ENCODE measurements at regions not wholly inside any gene's neighbourhood (a gene's known extent, or its start where the extent isn't known, plus 50 kb on each side); places are given as distances from the start of the nearest gene placed in this dataset.

DNA sequence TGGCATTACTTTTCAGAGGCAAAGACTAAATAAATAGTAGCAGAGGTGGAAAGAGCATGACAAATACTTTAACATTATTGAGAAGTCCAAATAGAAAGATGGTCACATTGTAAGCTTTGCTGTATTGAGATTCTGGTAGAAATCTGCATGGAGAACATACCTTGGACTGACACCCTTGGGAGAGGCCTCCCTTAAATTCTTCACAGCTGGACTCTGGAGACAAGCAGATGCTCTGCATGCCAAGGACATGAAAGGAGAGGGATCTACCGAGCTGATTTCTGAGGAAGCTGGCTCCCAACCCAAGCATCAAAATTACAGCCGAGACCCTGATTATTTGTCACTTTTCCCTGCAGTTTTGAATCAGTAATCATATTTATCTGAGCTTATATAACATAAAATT lies 212.5 kb upstream of the COL8A1 start:
- no peak overlapping the region for H2AFZ ChIP-seq (ENCODE audit: low read depth, low read length)
- TF ChIP-seq, protein P1, sequence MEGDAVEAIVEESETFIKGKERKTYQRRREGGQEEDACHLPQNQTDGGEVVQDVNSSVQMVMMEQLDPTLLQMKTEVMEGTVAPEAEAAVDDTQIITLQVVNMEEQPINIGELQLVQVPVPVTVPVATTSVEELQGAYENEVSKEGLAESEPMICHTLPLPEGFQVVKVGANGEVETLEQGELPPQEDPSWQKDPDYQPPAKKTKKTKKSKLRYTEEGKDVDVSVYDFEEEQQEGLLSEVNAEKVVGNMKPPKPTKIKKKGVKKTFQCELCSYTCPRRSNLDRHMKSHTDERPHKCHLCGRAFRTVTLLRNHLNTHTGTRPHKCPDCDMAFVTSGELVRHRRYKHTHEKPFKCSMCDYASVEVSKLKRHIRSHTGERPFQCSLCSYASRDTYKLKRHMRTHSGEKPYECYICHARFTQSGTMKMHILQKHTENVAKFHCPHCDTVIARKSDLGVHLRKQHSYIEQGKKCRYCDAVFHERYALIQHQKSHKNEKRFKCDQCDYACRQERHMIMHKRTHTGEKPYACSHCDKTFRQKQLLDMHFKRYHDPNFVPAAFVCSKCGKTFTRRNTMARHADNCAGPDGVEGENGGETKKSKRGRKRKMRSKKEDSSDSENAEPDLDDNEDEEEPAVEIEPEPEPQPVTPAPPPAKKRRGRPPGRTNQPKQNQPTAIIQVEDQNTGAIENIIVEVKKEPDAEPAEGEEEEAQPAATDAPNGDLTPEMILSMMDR (IDR thresholded peaks at IDR 0.05; ENCODE audit: insufficient read depth, low read depth, low read length): no peak
- no peak for FAIRE-seq

DNA sequence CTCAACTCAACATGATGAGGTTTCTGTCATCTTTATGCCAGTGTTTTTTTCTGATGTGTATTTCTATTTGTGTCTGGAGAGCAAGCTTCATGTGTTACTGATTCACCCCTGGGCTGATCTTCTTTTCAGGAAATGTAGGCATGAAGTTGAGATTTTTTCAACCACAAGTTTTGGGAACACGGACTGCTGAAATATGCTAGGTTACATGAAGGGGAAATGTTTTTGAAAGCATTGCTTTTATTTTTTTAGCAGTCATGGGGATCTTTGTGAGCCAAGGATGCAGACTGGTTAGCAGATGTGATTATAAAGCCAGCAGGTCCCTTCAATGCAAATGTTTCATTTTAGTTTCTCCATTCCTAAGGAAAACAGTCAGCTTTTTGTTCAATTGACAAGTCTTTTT lies 219.3 kb upstream of the COL8A1 start:
- peak; percentile 50 for DNase-seq (ENCODE audit: low read depth)
- peaks cover 18% of the 10 kb centered on the region for H3K4me1 Mint-ChIP-seq (ENCODE audit: low read depth, unreplicated experiment)
- H3K4me3 Mint-ChIP-seq (ENCODE audit: unreplicated experiment): no peak overlapping the region
- H3K27ac ChIP-seq (ENCODE audit: low read depth, low read length): no peak overlapping the region
- peak overlapping the region; percentile 68 for H3K27ac Mint-ChIP-seq (ENCODE audit: unreplicated experiment)
- no peak overlapping the region for H2AFZ ChIP-seq (ENCODE audit: low read depth, low read length)
- H3K4me1 ChIP-seq (ENCODE audit: insufficient read depth, low read length): peaks cover 5% of the 10 kb centered on the region
- no peaks in the 10 kb centered on the region for H3K27me3 Mint-ChIP-seq (ENCODE audit: low read depth, unreplicated experiment)
- no peaks in the 10 kb centered on the region for H3K27me3 ChIP-seq (ENCODE audit: insufficient read depth, low read length)
- no peaks in the 10 kb centered on the region for H4K20me1 ChIP-seq (ENCODE audit: insufficient read depth, low read length)
- H3K79me2 ChIP-seq (ENCODE audit: insufficient read depth, low read length): no peaks in the 10 kb centered on the region
- peak; percentile 81 for FAIRE-seq
- no peak overlapping the region for H3K9ac ChIP-seq (ENCODE audit: low read length)
- H3K9me3 Mint-ChIP-seq (ENCODE audit: unreplicated experiment): peaks cover 3% of the 10 kb centered on the region
- no peaks in the 10 kb centered on the region for H3K36me3 ChIP-seq (ENCODE audit: insufficient read depth, low read length)
- TF ChIP-seq, protein P1 (IDR thresholded peaks at IDR 0.05; ENCODE audit: insufficient read depth, low read depth, low read length): no peak
- no peak for TF ChIP-seq EZH2 (IDR thresholded peaks at IDR 0.05; ENCODE audit: insufficient read depth, low read length)
- no peaks in the 10 kb centered on the region for H3K36me3 Mint-ChIP-seq (ENCODE audit: low read depth, unreplicated experiment)
- no peak overlapping the region for H3K4me3 ChIP-seq (ENCODE audit: insufficient read depth, low read depth, low read length)
- H3K9me3 ChIP-seq (ENCODE audit: insufficient read depth, low read depth, low read length): no peaks in the 10 kb centered on the region
- no peak overlapping the region for H3K4me2 ChIP-seq (ENCODE audit: low read length)

More for the DNA sequence above, 212.5 kb upstream of the COL8A1 start:
- Mint-ChIP-seq H3K9me3 (ENCODE audit: unreplicated experiment) (no peaks in the 10 kb centered on the region), H3K27me3 (ENCODE audit: low read depth, unreplicated experiment) (no peaks in the 10 kb centered on the region), H3K4me3 (ENCODE audit: unreplicated experiment) (no peak overlapping the region), H3K27ac (ENCODE audit: unreplicated experiment) (no peak overlapping the region), H3K36me3 (ENCODE audit: low read depth, unreplicated experiment) (no peaks in the 10 kb centered on the region), H3K4me1 (ENCODE audit: low read depth, unreplicated experiment) (peaks cover 13% of the 10 kb centered on the region)
- H3K9me3 ChIP-seq (ENCODE audit: insufficient read depth, low read depth, low read length): no peaks in the 10 kb centered on the region
- no peaks in the 10 kb centered on the region for H3K27me3 ChIP-seq (ENCODE audit: insufficient read depth, low read length)
- DNase-seq (ENCODE audit: low read depth): no peak
- no peaks in the 10 kb centered on the region for H3K4me1 ChIP-seq (ENCODE audit: insufficient read depth, low read length)
- no peak overlapping the region for H3K9ac ChIP-seq (ENCODE audit: low read length)
- H4K20me1 ChIP-seq (ENCODE audit: insufficient read depth, low read length): no peaks in the 10 kb centered on the region
- no peaks in the 10 kb centered on the region for H3K79me2 ChIP-seq (ENCODE audit: insufficient read depth, low read length)
- no peaks in the 10 kb centered on the region for H3K36me3 ChIP-seq (ENCODE audit: insufficient read depth, low read length)
- H3K4me3 ChIP-seq (ENCODE audit: insufficient read depth, low read depth, low read length): no peak overlapping the region
- no peak overlapping the region for H3K4me2 ChIP-seq (ENCODE audit: low read length)
- H3K27ac ChIP-seq (ENCODE audit: low read depth, low read length): no peak overlapping the region

DNA sequence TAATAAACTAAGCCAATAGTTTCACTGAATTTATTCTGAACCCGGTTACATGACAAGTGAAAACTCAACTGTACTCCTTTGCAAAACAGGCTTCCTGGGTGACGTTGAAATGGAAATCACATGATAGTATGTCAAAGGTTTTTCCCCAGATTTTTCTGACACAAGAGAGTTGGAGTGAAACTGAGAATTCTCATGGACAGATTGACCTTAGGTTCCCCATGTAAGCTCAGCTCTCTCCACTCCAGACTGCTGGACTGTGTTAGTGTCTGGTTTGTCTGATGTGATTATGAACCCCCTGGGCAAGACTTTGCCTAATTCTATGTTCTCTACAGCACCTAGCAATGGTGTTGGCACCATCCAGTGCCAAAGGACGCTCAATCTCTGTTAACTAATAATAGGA lies 219.7 kb upstream of the COL8A1 start:
- H3K79me2 ChIP-seq (ENCODE audit: insufficient read depth, low read length): no peaks in the 10 kb centered on the region
- no peak overlapping the region for H2AFZ ChIP-seq (ENCODE audit: low read depth, low read length)
- H3K4me2 ChIP-seq (ENCODE audit: low read length): no peak overlapping the region
- no peaks in the 10 kb centered on the region for H3K9me3 ChIP-seq (ENCODE audit: insufficient read depth, low read depth, low read length)
- no peaks in the 10 kb centered on the region for H3K27me3 ChIP-seq (ENCODE audit: insufficient read depth, low read length)
- FAIRE-seq (no peak), DNase-seq (ENCODE audit: low read depth) (no peak)
- peaks cover 3% of the 10 kb centered on the region for H3K9me3 Mint-ChIP-seq (ENCODE audit: unreplicated experiment)
- TF ChIP-seq, protein P1 (IDR thresholded peaks at IDR 0.05; ENCODE audit: insufficient read depth, low read depth, low read length): no peak
- no peak for TF ChIP-seq EZH2 (IDR thresholded peaks at IDR 0.05; ENCODE audit: insufficient read depth, low read length)
- no peak overlapping the region for H3K27ac ChIP-seq (ENCODE audit: low read depth, low read length)
- H3K36me3 Mint-ChIP-seq (ENCODE audit: low read depth, unreplicated experiment): no peaks in the 10 kb centered on the region
- H3K4me3 Mint-ChIP-seq (ENCODE audit: unreplicated experiment): no peak overlapping the region
- H3K36me3 ChIP-seq (ENCODE audit: insufficient read depth, low read length): no peaks in the 10 kb centered on the region
- no peak overlapping the region for H3K9ac ChIP-seq (ENCODE audit: low read length)
- H3K27me3 Mint-ChIP-seq (ENCODE audit: low read depth, unreplicated experiment): no peaks in the 10 kb centered on the region
- H3K4me1 Mint-ChIP-seq (ENCODE audit: low read depth, unreplicated experiment): peaks cover 22% of the 10 kb centered on the region
- H3K4me1 ChIP-seq (ENCODE audit: insufficient read depth, low read length): peaks cover 9% of the 10 kb centered on the region
- H4K20me1 ChIP-seq (ENCODE audit: insufficient read depth, low read length): no peaks in the 10 kb centered on the region
- H3K27ac Mint-ChIP-seq (ENCODE audit: unreplicated experiment): peak overlapping the region; percentile 68
- no peak overlapping the region for H3K4me3 ChIP-seq (ENCODE audit: insufficient read depth, low read depth, low read length)
